ENCODE measurements at regions not wholly inside any gene's neighbourhood (a gene's known extent, or its start where the extent isn't known, plus 50 kb on each side); places are given as distances from the start of the nearest gene placed in this dataset.

- H3K4me3 ChIP-seq (ENCODE audit: low read depth, low read length, poor library complexity, severe bottlenecking) = no peak overlapping the region
- no peaks in the 10 kb centered on the region for H3K27me3 ChIP-seq (ENCODE audit: insufficient read depth, low read length)
- H3K4me1 ChIP-seq (ENCODE audit: insufficient read depth, low read length, severe bottlenecking) = no peaks in the 10 kb centered on the region
- H4K20me1 ChIP-seq (ENCODE audit: insufficient read depth, low read length) = no peaks in the 10 kb centered on the region
- no peak overlapping the region for H3K9ac ChIP-seq (ENCODE audit: low read length)
- no peak overlapping the region for H2AFZ ChIP-seq (ENCODE audit: low read length)
- no peaks in the 10 kb centered on the region for H3K9me2 ChIP-seq (ENCODE audit: low read depth, low read length)
- H3K27ac ChIP-seq (ENCODE audit: low read depth, low read length, poor library complexity, severe bottlenecking) = no peak overlapping the region
- H3F3A ChIP-seq (ENCODE audit: insufficient read depth, low read length) = no peaks in the 10 kb centered on the region
- H3K9me3 ChIP-seq (ENCODE audit: low read length) = no peaks in the 10 kb centered on the region
- H3K4me2 ChIP-seq (ENCODE audit: low read length) = no peak overlapping the region
- H3K79me2 ChIP-seq (ENCODE audit: insufficient read depth, low read length) = no peaks in the 10 kb centered on the region
- TF ChIP-seq CTCF (IDR thresholded peaks at IDR 0.05; ENCODE audit: low read length) = no peak
- no peak for TF ChIP-seq EZH2 (IDR thresholded peaks at IDR 0.05; ENCODE audit: borderline replicate concordance, low read length)
- H3K36me3 ChIP-seq (ENCODE audit: insufficient read depth, low read length) = no peaks in the 10 kb centered on the region
Observed at GRCh38 chr4:97500423-97500822, 642.9 kb downstream of the STPG2 start.

- no peak overlapping the region for H3K4me2 ChIP-seq (ENCODE audit: low read length)
Observed at GRCh38 chr4:97504713-97505112, 638.6 kb downstream of the STPG2 start.

GRCh38 chr4:97507587-97508245 lies 635.6 kb downstream of the STPG2 start:
- Histone ChIP-seq H3K27me3 (ENCODE audit: insufficient read depth, low read length) (no peaks in the 10 kb centered on the region), H2AFZ (ENCODE audit: low read length) (no peak overlapping the region), H3K27ac (ENCODE audit: low read depth, low read length, poor library complexity, severe bottlenecking) (no peak overlapping the region), H3F3A (ENCODE audit: insufficient read depth, low read length) (no peaks in the 10 kb centered on the region), H3K9ac (ENCODE audit: low read length) (no peak overlapping the region), H3K4me2 (ENCODE audit: low read length) (no peak overlapping the region), H4K20me1 (ENCODE audit: insufficient read depth, low read length) (no peaks in the 10 kb centered on the region), H3K4me1 (ENCODE audit: insufficient read depth, low read length, severe bottlenecking) (no peaks in the 10 kb centered on the region), H3K79me2 (ENCODE audit: insufficient read depth, low read length) (no peaks in the 10 kb centered on the region), H3K36me3 (ENCODE audit: insufficient read depth, low read length) (no peaks in the 10 kb centered on the region), H3K9me2 (ENCODE audit: low read depth, low read length) (no peaks in the 10 kb centered on the region), H3K9me3 (ENCODE audit: low read length) (no peaks in the 10 kb centered on the region), H3K4me3 (ENCODE audit: low read depth, low read length, poor library complexity, severe bottlenecking) (no peak overlapping the region)
- no peak for TF ChIP-seq EZH2 (IDR thresholded peaks at IDR 0.05; ENCODE audit: borderline replicate concordance, low read length)
- no peak for TF ChIP-seq CTCF (IDR thresholded peaks at IDR 0.05; ENCODE audit: low read length)

More at GRCh38 chr4:97504713-97505112, 638.6 kb downstream of the STPG2 start:
- H3F3A ChIP-seq (ENCODE audit: insufficient read depth, low read length) = no peaks in the 10 kb centered on the region
- no peaks in the 10 kb centered on the region for H3K4me1 ChIP-seq (ENCODE audit: insufficient read depth, low read length, severe bottlenecking)
- TF ChIP-seq CTCF (IDR thresholded peaks at IDR 0.05; ENCODE audit: low read length) (no peak), EZH2 (IDR thresholded peaks at IDR 0.05; ENCODE audit: borderline replicate concordance, low read length) (no peak)
- H3K9me2 ChIP-seq (ENCODE audit: low read depth, low read length) = no peaks in the 10 kb centered on the region
- no peaks in the 10 kb centered on the region for H3K27me3 ChIP-seq (ENCODE audit: insufficient read depth, low read length)
- H3K36me3 ChIP-seq (ENCODE audit: insufficient read depth, low read length) = no peaks in the 10 kb centered on the region
- no peak overlapping the region for H3K4me3 ChIP-seq (ENCODE audit: low read depth, low read length, poor library complexity, severe bottlenecking)
- H4K20me1 ChIP-seq (ENCODE audit: insufficient read depth, low read length) = no peaks in the 10 kb centered on the region
- H2AFZ ChIP-seq (ENCODE audit: low read length) = no peak overlapping the region
- no peak overlapping the region for H3K9ac ChIP-seq (ENCODE audit: low read length)
- no peaks in the 10 kb centered on the region for H3K9me3 ChIP-seq (ENCODE audit: low read length)
- H3K79me2 ChIP-seq (ENCODE audit: insufficient read depth, low read length) = no peaks in the 10 kb centered on the region
- H3K27ac ChIP-seq (ENCODE audit: low read depth, low read length, poor library complexity, severe bottlenecking) = no peak overlapping the region
